ENCODE measurements at regions not wholly inside any gene's neighbourhood (a gene's known extent, or its start where the extent isn't known, plus 50 kb on each side); places are given as distances from the start of the nearest gene placed in this dataset.

- no peak for TF ChIP-seq POLR2AphosphoS5 (IDR thresholded peaks at IDR 0.05; ENCODE audit: low read depth, low read length)
- no peak for TF ChIP-seq SIN3A (IDR thresholded peaks at IDR 0.05; ENCODE audit: borderline replicate concordance, insufficient read depth, low read length)
- TF ChIP-seq TAF1 (IDR thresholded peaks at IDR 0.05; ENCODE audit: borderline replicate concordance, insufficient read depth, low read length), result no peak
- no peak for TF ChIP-seq FOXP2 (optimal IDR thresholded peaks at IDR 0.05; ENCODE audit: borderline replicate concordance, extremely low read depth, extremely low read length, insufficient read depth)
- TF ChIP-seq, protein P1, sequence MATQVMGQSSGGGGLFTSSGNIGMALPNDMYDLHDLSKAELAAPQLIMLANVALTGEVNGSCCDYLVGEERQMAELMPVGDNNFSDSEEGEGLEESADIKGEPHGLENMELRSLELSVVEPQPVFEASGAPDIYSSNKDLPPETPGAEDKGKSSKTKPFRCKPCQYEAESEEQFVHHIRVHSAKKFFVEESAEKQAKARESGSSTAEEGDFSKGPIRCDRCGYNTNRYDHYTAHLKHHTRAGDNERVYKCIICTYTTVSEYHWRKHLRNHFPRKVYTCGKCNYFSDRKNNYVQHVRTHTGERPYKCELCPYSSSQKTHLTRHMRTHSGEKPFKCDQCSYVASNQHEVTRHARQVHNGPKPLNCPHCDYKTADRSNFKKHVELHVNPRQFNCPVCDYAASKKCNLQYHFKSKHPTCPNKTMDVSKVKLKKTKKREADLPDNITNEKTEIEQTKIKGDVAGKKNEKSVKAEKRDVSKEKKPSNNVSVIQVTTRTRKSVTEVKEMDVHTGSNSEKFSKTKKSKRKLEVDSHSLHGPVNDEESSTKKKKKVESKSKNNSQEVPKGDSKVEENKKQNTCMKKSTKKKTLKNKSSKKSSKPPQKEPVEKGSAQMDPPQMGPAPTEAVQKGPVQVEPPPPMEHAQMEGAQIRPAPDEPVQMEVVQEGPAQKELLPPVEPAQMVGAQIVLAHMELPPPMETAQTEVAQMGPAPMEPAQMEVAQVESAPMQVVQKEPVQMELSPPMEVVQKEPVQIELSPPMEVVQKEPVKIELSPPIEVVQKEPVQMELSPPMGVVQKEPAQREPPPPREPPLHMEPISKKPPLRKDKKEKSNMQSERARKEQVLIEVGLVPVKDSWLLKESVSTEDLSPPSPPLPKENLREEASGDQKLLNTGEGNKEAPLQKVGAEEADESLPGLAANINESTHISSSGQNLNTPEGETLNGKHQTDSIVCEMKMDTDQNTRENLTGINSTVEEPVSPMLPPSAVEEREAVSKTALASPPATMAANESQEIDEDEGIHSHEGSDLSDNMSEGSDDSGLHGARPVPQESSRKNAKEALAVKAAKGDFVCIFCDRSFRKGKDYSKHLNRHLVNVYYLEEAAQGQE (IDR thresholded peaks at IDR 0.05; ENCODE audit: insufficient read depth in 1 of 2, low read depth in 2 of 2, low read length in 2 of 2), result no peak
Measured at GRCh38 chr6:67667637-67668422, 967.3 kb upstream of the ADGRB3 start.

GRCh38 chr6:67666177-67666964 lies 968.7 kb upstream of the ADGRB3 start:
- TF ChIP-seq TAF1 (IDR thresholded peaks at IDR 0.05; ENCODE audit: borderline replicate concordance, insufficient read depth, low read length) (no peak), SIN3A (IDR thresholded peaks at IDR 0.05; ENCODE audit: borderline replicate concordance, insufficient read depth, low read length) (no peak), FOXP2 (optimal IDR thresholded peaks at IDR 0.05; ENCODE audit: borderline replicate concordance, extremely low read depth, extremely low read length, insufficient read depth) (no peak), POLR2AphosphoS5 (IDR thresholded peaks at IDR 0.05; ENCODE audit: low read depth, low read length) (no peak)
- TF ChIP-seq, protein P1 (IDR thresholded peaks at IDR 0.05; ENCODE audit: insufficient read depth in 1 of 2, low read depth in 2 of 2, low read length in 2 of 2), result no peak

GRCh38 chr6:67664942-67665341 lies 970.1 kb upstream of the ADGRB3 start:
- TF ChIP-seq POLR2AphosphoS5 (IDR thresholded peaks at IDR 0.05; ENCODE audit: low read depth, low read length) (no peak), SIN3A (IDR thresholded peaks at IDR 0.05; ENCODE audit: borderline replicate concordance, insufficient read depth, low read length) (no peak), TAF1 (IDR thresholded peaks at IDR 0.05; ENCODE audit: borderline replicate concordance, insufficient read depth, low read length) (no peak), FOXP2 (optimal IDR thresholded peaks at IDR 0.05; ENCODE audit: borderline replicate concordance, extremely low read depth, extremely low read length, insufficient read depth) (no peak)
- TF ChIP-seq, protein P1 (IDR thresholded peaks at IDR 0.05; ENCODE audit: insufficient read depth in 1 of 2, low read depth in 2 of 2, low read length in 2 of 2), result no peak

GRCh38 chr6:67663105-67663895 lies 971.8 kb upstream of the ADGRB3 start:
- TF ChIP-seq, protein P1 (IDR thresholded peaks at IDR 0.05; ENCODE audit: insufficient read depth in 1 of 2, low read depth in 2 of 2, low read length in 2 of 2), result no peak
- no peak for TF ChIP-seq FOXP2 (optimal IDR thresholded peaks at IDR 0.05; ENCODE audit: borderline replicate concordance, extremely low read depth, extremely low read length, insufficient read depth)
- TF ChIP-seq POLR2AphosphoS5 (IDR thresholded peaks at IDR 0.05; ENCODE audit: low read depth, low read length), result no peak
- TF ChIP-seq SIN3A (IDR thresholded peaks at IDR 0.05; ENCODE audit: borderline replicate concordance, insufficient read depth, low read length), result no peak
- no peak for TF ChIP-seq TAF1 (IDR thresholded peaks at IDR 0.05; ENCODE audit: borderline replicate concordance, insufficient read depth, low read length)
